HL-60 (cell line): ENCODE measurements at regions not wholly inside any gene's neighbourhood (a gene's known extent, or its start where the extent isn't known, plus 50 kb on each side); places are given as distances from the start of the nearest gene placed in this dataset.

Experiments
- POLR2AphosphoS5 ChIP-seq: IDR thresholded peaks from 2 replicates; pipeline ENCODE4 v1.6.1; 2012; ENCODE audit warnings: low read depth
- SPI1 ChIP-seq: IDR thresholded peaks from 2 replicates; pipeline ENCODE4 v1.6.1; 2012; ENCODE audit warnings: low read depth, mild to moderate bottlenecking, borderline replicate concordance
- TF ChIP-seq, protein P1 (sequence below): IDR thresholded peaks from one replicate; pipeline ENCODE4 v1.5.1; 2011; ENCODE audit warnings: low read length, control low read depth, inconsistent platforms; ENCODE audit not compliant: insufficient read depth
- TF ChIP-seq, protein P2 (sequence below): IDR thresholded peaks from 2 replicates; pipeline ENCODE4 v1.6.1; 2012; ENCODE audit warnings: low read depth; ENCODE audit not compliant: insufficient replicate concordance

DNA sequence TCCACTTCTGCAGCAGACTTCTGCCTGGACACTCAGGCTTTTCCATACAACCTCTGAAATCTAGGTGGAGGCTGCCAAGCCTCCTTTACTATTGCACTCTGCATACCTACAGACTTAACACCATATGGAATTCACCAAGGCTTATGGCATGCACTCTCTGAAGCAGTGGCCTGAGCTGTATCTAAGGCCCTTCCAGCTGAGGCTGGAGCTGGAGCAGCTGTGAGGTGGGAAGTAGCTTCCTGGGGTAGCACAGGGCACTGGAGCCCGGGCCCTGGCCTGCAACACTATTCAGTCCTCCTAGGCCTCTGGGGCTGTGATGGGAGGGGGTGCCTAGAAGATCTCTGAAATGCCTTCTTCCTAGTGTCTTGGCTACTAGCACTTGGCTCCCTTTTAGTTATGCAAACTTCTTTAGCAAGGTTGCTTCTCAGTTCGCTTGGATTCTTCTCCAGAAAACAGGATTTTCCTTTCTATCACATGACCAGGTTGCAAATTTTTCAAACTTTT is 186.6 kb upstream of the RORA start:
- TF ChIP-seq, protein P1, sequence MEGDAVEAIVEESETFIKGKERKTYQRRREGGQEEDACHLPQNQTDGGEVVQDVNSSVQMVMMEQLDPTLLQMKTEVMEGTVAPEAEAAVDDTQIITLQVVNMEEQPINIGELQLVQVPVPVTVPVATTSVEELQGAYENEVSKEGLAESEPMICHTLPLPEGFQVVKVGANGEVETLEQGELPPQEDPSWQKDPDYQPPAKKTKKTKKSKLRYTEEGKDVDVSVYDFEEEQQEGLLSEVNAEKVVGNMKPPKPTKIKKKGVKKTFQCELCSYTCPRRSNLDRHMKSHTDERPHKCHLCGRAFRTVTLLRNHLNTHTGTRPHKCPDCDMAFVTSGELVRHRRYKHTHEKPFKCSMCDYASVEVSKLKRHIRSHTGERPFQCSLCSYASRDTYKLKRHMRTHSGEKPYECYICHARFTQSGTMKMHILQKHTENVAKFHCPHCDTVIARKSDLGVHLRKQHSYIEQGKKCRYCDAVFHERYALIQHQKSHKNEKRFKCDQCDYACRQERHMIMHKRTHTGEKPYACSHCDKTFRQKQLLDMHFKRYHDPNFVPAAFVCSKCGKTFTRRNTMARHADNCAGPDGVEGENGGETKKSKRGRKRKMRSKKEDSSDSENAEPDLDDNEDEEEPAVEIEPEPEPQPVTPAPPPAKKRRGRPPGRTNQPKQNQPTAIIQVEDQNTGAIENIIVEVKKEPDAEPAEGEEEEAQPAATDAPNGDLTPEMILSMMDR, result no peak
- TF ChIP-seq, protein P2, sequence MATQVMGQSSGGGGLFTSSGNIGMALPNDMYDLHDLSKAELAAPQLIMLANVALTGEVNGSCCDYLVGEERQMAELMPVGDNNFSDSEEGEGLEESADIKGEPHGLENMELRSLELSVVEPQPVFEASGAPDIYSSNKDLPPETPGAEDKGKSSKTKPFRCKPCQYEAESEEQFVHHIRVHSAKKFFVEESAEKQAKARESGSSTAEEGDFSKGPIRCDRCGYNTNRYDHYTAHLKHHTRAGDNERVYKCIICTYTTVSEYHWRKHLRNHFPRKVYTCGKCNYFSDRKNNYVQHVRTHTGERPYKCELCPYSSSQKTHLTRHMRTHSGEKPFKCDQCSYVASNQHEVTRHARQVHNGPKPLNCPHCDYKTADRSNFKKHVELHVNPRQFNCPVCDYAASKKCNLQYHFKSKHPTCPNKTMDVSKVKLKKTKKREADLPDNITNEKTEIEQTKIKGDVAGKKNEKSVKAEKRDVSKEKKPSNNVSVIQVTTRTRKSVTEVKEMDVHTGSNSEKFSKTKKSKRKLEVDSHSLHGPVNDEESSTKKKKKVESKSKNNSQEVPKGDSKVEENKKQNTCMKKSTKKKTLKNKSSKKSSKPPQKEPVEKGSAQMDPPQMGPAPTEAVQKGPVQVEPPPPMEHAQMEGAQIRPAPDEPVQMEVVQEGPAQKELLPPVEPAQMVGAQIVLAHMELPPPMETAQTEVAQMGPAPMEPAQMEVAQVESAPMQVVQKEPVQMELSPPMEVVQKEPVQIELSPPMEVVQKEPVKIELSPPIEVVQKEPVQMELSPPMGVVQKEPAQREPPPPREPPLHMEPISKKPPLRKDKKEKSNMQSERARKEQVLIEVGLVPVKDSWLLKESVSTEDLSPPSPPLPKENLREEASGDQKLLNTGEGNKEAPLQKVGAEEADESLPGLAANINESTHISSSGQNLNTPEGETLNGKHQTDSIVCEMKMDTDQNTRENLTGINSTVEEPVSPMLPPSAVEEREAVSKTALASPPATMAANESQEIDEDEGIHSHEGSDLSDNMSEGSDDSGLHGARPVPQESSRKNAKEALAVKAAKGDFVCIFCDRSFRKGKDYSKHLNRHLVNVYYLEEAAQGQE, result no peak
- TF ChIP-seq SPI1 (no peak), POLR2AphosphoS5 (no peak)
